HEK293 (cell line): ENCODE measurements at regions not wholly inside any gene's neighbourhood (a gene's known extent, or its start where the extent isn't known, plus 50 kb on each side); places are given as distances from the start of the nearest gene placed in this dataset.

Source experiments
- CTCF ChIP-seq: fragments of 450-650 bp; formaldehyde crosslinking; IDR thresholded peaks from 2 replicates; pipeline ENCODE4 v1.5.1; 2016; ENCODE audit warnings: missing biosample characterization, missing genetic modification characterization
- HOXA7 ChIP-seq: sonication (generic); formaldehyde crosslinking; IDR thresholded peaks from 2 replicates; pipeline ENCODE4 v1.8.1; 2022; ENCODE audit warnings: missing genetic modification reagents, borderline replicate concordance
- RBAK ChIP-seq: fragments of 450-650 bp; formaldehyde crosslinking; IDR thresholded peaks from 2 replicates; pipeline ENCODE4 v1.5.1; 2016; ENCODE audit warnings: missing biosample characterization, missing genetic modification characterization
- REPIN1 ChIP-seq: fragments of 450-650 bp; formaldehyde crosslinking; IDR thresholded peaks from 2 replicates; pipeline ENCODE4 v1.5.1; 2017; ENCODE audit warnings: missing biosample characterization, missing genetic modification characterization, low read depth
- REST ChIP-seq: fragments of 450-650 bp; formaldehyde crosslinking; IDR thresholded peaks from 2 replicates; pipeline ENCODE4 v1.5.1; 2016; ENCODE audit warnings: missing biosample characterization, missing genetic modification characterization
- TCF7L2 ChIP-seq: IDR thresholded peaks from 2 replicates; pipeline ENCODE4 v1.6.1; 2011; ENCODE audit warnings: low read depth, mild to moderate bottlenecking, inconsistent platforms, low read length, moderate library complexity, borderline replicate concordance
- WT1 ChIP-seq: fragments of 450-650 bp; formaldehyde crosslinking; IDR thresholded peaks from 2 replicates; pipeline ENCODE4 v1.5.1; 2016; ENCODE audit warnings: missing biosample characterization, missing genetic modification characterization
- ZBTB21 ChIP-seq: fragments of 450-650 bp; formaldehyde crosslinking; IDR thresholded peaks from 2 replicates; pipeline ENCODE4 v1.5.1; 2017; ENCODE audit warnings: missing biosample characterization, missing genetic modification characterization
- ZNF335 ChIP-seq: fragments of 450-650 bp; formaldehyde crosslinking; conservative IDR thresholded peaks from 2 replicates; pipeline ENCODE4 v1.5.1; 2016; ENCODE audit warnings: missing biosample characterization, missing genetic modification characterization
- ZNF664 ChIP-seq: fragments of 450-650 bp; formaldehyde crosslinking; IDR thresholded peaks from 2 replicates; pipeline ENCODE4 v1.5.1; 2016; ENCODE audit warnings: missing biosample characterization, missing genetic modification characterization

GRCh38 chr14:26123459-26123858 is 474.4 kb downstream of the NOVA1 start:
- TF ChIP-seq CTCF = no peak
- TF ChIP-seq REPIN1 = no peak
- TF ChIP-seq RBAK (tag by site-specific recombination) = no peak
- TF ChIP-seq REST (tag by site-specific recombination) = no peak
- TF ChIP-seq ZBTB21 (tag by site-specific recombination) = no peak
- TF ChIP-seq HOXA7 (CRISPR knock-in tag) = no peak
- TF ChIP-seq TCF7L2 = no peak
- no peak for TF ChIP-seq WT1 (tag by site-specific recombination)
- TF ChIP-seq ZNF335 = no peak
- TF ChIP-seq ZNF664 = no peak
